ENCODE measurements at regions not wholly inside any gene's neighbourhood (a gene's known extent, or its start where the extent isn't known, plus 50 kb on each side); places are given as distances from the start of the nearest gene placed in this dataset.

DNA sequence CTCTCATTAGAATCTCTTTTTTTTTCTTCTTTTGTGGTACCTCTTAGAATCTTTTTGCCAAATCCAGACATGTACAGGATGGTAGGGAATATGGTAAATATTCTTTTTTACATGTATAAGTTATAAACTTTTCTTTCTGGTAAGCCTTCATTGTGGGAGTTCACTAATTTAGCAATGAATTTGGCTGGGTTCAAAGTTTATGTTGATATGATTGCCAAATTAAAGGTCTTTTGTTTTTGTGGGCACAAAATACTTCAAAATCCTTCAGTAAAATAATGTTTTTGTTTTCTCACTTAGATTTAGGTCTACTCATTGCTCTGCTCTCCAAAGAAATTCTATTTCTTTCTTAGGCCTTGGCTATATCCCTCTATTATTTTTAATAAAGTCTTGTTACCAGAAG lies 1405.9 kb upstream of the ALCAM start:
- TF ChIP-seq, protein P1, sequence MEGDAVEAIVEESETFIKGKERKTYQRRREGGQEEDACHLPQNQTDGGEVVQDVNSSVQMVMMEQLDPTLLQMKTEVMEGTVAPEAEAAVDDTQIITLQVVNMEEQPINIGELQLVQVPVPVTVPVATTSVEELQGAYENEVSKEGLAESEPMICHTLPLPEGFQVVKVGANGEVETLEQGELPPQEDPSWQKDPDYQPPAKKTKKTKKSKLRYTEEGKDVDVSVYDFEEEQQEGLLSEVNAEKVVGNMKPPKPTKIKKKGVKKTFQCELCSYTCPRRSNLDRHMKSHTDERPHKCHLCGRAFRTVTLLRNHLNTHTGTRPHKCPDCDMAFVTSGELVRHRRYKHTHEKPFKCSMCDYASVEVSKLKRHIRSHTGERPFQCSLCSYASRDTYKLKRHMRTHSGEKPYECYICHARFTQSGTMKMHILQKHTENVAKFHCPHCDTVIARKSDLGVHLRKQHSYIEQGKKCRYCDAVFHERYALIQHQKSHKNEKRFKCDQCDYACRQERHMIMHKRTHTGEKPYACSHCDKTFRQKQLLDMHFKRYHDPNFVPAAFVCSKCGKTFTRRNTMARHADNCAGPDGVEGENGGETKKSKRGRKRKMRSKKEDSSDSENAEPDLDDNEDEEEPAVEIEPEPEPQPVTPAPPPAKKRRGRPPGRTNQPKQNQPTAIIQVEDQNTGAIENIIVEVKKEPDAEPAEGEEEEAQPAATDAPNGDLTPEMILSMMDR (IDR thresholded peaks at IDR 0.05; ENCODE audit: borderline replicate concordance, extremely low read depth, low read length, poor library complexity, severe bottlenecking): no peak
- no peak for TF ChIP-seq EZH2 (IDR thresholded peaks at IDR 0.05; ENCODE audit: borderline replicate concordance, low read depth, low read length, severe bottlenecking)
